NCI-H2196 (cell line): ENCODE measurements at regions not wholly inside any gene's neighbourhood (a gene's known extent, or its start where the extent isn't known, plus 50 kb on each side); places are given as distances from the start of the nearest gene placed in this dataset.
"Not testable (repeated sequence)": the region's sequence is repeated elsewhere in the genome, so short reads cannot be mapped to it uniquely, and the experiment has no call there.

ENCODE experiments used
- DNase-seq: peaks from one replicate; lab custom pipeline; 2025; ENCODE audit not compliant: unreplicated experiment; lab: John Stamatoyannopoulos, UW

DNA sequence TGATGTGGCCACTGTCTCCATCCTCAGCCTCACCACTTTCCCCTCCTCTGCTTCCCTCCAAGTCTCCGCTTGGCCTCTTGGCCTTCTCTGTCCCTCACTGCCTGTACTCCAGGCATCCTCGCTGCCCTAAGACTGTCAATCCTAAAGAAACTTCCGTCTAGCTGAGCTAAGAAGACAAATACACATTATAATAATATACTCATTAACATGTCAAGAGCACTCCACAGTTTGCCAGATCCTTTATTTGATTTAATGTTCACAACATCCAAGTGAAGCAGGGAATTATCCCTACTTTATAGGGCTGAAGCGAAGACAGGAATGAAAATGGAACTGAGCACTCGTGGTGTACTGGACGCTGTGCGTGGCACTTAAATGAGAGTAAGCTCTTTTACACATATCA, 72.4 kb upstream of the SLC22A23 start:
- DNase-seq: no peak

DNA sequence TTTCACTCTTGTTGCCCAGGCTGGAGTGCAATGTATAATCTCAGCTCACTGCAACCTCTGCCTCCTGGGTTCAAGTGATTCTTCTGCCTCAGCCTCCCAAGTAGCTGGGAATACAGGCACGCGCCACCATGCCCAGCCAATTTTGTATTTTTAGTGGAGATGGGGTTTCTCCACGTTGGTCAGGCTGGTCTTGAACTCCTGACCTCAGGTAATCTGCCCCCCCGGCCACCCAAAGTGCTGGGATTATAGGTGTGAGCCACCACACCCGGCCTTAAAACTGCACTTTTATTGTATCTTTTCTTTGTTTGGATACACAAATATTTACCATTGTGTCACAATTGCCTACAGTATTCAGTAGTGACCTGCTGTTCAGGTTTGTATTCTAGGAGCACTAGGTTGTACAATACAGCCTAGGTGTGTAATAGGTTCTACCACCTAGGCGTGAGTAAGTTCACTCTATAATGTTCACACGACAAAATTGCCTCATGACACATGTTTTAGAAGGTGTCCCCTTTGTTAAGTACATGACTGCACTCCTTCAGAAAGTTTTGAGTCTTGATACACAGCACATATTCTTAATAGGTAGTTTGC, 71.3 kb upstream of the SLC22A23 start:
- DNase-seq: not testable (repeated sequence)

- no peak for DNase-seq
Observed at GRCh38 chr6:3527651-3527977, 70.8 kb upstream of the SLC22A23 start.

DNA sequence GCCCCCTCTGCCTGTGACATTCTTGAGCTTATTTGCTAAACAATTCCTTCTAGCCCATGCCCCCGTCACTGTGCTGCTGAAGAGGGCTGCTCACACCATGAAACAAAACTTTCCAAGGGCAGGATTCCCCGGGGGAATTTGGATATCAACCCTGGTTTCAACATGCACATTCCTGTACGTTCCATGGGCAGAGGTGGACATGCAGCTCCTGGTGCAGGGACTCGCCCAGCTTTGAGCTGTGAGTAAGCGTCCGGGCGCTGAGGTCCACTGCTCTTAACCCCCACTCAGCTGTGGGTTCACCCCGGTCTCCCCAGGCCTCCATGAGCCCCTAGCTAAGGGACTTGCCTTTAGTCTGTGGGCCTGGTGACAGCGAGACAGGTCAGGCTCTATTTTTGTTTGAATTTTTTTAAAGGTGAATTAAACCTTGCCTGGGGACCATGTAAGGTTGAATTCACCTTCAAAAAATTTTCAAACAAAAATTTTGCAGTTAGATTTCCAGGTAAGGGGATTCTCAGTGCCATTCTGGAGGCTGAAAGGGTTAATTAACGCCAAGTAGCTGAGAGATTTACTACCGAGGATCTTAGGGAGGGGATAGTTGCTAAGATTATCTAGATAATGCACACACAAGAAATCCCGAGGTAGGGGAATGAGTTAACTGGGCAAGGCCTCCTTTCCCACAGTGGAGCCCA, 70.3 kb upstream of the SLC22A23 start:
- DNase-seq: no peak

GRCh38 chr6:3525915-3526314, 69.1 kb upstream of the SLC22A23 start:
- DNase-seq: no peak

DNA sequence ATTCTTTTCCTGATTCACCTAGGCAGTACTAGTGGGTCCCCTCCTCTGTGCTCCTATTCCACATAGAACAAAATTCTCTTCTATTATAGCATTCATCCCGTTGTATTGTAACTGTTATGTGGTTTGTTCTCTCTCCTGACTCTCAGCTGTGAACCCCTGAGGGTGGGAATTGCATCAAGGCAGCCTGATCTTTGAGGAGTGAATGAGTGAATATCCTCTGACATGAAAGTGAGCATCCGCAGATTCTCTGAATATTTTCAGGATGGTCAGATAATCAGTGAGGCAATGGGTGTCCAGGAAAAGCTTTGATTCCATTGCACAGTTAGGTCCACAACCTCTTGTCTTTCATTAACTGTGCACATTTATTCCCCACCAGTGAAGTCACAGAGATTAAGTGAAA, 67.6 kb upstream of the SLC22A23 start:
- DNase-seq: no peak

DNA sequence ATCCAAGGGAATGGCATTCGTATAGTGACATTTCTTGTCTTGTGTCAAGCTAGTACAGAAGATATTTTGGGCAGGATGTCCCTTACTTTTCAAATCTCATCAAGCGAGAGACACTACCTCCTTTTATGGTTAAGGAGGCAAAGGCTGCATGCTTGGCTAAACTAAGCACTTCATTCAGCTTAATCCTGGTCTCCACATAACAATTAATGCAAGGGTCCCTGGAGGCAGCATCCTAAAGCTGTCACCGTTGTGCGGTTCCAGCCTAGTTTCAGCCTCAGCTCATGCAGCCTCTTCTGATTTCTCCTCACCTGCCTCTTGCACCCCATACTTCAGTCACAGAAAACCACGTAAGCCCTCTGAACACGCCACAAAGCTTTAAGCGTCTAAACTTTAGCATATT, 67.1 kb upstream of the SLC22A23 start:
- no peak for DNase-seq

- DNase-seq: no peak
Observed at GRCh38 chr6:3523271-3523670, 66.4 kb upstream of the SLC22A23 start.

GRCh38 chr6:3522561-3523260, 65.9 kb upstream of the SLC22A23 start:
- no peak for DNase-seq

DNA sequence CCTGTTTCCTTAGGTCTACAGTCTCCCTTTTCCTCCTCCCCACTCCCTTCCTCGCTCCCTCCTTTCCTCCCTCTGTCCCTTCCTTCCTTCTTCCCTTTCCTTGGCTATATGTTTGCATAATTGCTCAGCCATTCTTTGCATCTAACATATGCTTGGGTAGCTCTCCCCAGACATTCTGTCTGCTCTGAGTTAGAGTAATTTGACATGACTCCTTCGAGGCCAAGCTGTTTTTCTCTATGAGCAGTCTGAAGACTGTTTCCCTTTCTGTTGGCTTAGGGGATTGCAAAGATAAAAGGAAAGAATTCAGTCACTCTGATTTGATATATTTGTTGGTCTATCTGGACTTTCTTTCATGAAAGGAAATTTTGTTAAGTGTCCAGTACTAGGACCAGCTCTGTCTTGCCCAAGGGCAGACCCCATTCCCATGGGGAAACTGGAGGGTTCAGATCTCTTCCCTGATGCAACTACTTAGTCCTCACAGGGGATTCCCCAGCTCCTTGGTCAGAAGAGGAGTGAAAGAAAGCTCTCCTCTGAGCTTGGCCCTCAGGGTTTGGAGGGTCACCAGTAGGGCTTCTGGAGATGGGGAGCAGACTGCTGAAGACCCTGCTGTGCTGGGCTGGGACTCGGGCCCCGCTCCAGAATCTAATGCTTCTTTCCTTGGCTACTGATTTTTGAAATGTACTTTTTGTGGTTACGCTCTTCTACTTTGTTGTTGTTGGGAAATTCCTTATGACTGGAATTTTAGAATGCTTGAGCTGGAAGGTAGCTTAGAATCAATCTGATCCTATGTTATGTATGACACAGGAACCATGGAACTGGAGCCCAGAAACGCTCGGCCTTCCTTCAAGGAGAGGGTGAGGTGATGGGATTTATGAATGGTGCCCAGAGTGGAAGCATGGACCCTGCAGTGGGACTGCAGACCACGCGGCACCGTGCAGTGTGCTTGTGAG, 63.7 kb upstream of the SLC22A23 start:
- DNase-seq: no peak

GRCh38 chr6:3518356-3519190, 61.7 kb upstream of the SLC22A23 start:
- DNase-seq: no peak

DNA sequence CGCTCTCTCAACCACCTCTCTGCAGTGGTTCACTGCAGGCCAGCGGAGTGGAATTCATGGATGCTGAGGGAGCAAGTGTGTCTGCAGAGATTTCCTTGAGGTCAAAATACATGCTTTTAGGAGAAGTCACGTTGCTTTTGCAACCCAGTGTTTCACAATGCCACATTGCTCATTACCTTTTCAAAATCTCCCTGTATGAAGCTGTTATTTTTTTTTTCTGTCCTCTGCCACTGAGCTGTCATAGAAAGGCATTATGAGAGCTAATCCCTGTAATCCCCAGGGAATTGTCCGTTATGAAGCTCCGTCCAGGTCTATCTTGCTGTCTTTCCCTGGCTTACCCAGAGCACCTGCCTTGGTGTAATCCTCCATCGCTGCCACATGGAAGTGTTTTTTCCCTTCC, 60.5 kb upstream of the SLC22A23 start:
- DNase-seq: no peak

GRCh38 chr6:3516092-3516491, 59.2 kb upstream of the SLC22A23 start:
- DNase-seq: no peak

DNA sequence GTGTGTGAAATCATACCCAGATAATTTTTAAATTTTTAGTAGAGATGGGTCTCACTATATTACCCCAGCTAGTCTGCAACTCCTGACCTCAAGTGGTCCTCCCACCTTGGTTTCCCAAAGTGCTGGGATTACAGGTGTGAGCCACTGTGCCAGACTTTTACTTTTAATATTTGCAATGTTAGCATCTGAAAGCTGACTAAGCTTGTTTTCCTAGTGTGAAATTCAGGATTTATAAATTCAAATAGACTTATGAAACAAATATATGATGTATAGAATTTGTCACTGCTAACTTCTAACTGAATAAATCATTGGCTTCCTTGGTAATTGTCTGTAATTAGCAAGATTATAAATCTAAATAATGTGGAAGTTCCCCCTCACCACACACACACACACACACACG, 58.8 kb upstream of the SLC22A23 start:
- DNase-seq: no peak

DNA sequence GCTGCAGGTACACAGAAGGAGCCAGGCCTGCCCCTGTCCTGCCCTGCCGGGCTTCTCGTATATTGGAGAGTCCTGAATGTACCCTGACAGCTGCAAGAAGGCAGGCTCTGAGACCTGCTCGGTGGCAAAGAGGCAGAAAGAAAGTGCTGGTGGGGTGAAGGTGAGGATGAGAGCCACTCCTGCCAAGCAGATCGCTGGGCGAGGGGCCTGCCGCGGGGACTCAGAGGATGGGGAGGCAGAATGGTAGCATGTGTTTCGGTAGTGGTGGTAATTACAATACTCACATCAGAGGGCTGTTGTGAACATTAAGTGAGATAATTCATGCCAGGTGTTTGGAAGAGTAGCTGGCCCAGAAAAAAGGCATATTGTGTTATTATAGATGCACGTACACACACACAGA, 56.6 kb upstream of the SLC22A23 start:
- no peak for DNase-seq

DNA sequence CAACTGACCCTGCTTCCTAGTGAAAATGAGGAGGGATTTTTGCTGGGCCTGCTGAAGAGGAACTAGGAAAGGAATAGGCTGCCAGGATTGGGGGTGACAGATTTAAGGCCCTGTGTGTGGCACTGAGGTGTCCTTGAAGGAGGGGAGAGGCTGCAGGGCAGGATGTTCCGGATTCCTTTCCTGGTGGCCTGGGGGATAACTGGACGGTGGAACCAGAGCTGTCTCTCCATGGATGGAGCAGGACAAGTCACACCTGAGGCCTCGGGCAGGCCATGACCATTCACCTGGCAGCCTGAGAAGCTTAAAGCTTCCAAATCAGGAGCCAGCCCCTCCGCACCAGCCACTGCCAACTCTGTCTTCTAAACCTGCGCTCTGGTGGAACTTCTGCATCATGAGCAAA, 56.0 kb upstream of the SLC22A23 start:
- no peak for DNase-seq

- no peak for DNase-seq
Observed at GRCh38 chr6:3510617-3511016, 53.8 kb upstream of the SLC22A23 start.

- no peak for DNase-seq
Observed at GRCh38 chr6:3510178-3510577, 53.3 kb upstream of the SLC22A23 start.

- DNase-seq: no peak
Observed at GRCh38 chr6:3509336-3509735, 52.5 kb upstream of the SLC22A23 start.

DNA sequence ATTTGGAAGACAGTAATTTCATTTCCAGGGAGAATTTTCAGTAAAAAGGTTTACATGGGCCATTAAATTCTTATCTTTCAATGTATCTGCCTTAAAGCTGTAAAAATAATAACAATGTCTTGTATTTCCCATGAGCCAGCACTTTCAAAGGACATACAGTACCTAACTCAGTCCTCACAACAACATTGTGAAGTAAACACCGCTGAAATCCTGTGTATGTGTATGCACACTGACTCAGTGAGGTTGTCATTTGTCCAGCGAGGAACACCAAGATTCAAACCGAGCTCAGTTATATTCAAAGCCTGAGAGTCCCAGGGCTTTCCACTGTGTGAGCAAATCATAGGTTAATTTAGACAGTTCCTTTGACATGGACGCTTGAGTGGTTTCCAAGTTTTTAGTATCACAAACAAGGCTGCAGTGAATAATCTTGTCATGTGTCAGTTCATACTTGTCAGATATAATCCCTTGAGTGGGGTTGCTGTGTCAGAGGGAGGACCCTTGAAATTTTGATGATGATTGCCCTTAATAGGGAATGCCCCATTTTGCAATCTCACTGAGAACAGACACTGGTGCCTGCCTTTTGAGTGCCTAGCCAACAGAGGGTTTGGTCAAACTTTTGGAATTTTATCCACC, 50.0 kb upstream of the SLC22A23 start:
- DNase-seq: no peak
